ENCODE measurements at regions not wholly inside any gene's neighbourhood (a gene's known extent, or its start where the extent isn't known, plus 50 kb on each side); places are given as distances from the start of the nearest gene placed in this dataset.

DNA sequence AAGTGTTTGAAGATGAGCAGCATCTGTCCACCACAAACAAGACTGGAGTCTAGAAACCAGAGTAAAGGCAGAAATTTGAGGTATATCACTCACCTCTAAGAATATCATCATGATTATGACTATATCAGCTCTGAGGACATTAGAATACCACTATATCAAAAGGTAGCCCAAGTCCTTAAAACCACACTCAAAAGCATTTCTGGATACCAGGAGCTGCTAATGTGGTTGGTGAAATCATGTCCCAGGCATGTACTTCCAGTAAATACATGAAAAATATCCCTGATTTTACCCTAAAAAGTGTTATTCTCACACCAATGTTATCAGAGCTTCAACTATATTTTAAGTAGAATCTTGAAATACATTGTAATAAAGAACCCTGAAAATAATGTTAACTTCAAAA, 136.3 kb upstream of the SMAD1 start:
- peak; percentile 30 for DNase-seq

DNA sequence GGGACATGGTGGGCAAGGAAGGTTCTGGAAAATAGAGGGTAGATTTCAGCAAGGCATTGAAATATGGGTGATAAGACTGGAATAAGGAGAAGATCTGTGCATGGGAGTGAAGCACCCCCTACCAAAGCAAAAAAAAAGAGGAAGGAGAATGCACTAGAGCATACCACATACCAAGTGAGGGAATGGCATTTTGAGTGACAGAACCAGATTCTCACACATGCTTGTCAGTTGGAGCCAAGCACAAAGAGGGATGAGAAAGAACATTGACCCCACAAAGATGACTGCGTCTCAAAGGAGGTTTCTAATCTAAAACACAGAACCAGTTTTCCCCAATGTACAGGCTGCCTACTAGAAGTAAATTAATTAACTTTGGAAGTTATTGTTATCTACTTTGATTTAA, 140.3 kb upstream of the SMAD1 start:
- DNase-seq, result no peak

DNA sequence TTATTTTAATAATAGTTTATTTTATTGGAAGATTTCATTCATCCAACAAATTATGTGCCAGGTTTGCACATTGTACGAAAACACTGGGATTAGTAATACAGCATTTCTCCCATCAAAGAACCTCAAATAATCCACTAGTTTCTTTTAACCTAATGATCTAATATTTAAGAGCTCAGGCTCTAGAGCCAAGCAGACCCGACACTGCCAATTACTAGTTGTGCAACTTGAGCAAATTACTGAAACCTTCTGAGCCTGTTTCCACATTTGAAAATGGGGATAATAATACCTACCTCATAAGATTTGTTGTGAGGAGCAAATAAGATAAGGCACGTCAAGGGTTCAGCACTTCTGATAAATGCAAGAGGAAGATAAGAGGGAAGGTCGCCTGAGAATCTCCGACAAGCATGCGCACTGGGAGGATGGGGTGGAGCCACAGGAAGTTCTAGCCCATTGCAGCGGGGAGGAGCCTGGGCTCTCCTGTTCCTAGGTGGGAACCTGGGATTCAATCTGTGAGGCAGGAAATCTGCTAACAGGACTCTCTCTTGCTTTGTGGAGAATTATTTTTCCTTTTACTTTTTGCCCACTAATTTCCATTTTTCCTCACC, 141.5 kb upstream of the SMAD1 start:
- no peak for DNase-seq

DNA sequence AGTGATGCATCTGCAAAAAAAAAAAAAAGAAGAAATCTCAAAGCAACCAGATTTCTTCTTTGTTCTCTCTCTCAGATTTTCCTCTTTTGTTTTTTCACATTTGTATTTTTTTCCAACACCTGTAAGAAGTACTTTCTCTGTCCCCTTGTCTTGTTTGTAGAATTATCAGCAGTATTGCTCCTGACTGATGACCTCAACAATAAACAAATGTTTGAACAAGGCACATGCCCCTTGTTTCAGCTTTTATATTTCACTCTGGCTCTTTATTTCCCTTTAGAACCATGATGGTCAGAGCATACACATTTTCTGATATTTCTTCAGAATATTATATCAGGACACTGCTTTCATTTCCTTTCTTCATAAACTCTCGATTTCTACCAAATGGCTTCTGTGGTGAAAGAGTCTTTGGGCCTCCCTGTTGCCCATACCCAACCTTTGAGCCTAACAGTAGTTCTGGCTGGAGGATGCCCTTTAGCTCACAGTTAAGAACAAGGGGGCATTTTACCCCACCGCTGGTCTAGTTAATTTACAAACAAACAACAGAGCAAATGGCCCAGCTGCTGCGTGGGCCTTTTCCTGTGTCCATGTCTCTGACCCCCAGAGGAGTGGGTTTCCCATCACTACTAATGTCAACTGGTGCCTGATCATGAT, 142.5 kb upstream of the SMAD1 start:
- DNase-seq, result no peak

DNA sequence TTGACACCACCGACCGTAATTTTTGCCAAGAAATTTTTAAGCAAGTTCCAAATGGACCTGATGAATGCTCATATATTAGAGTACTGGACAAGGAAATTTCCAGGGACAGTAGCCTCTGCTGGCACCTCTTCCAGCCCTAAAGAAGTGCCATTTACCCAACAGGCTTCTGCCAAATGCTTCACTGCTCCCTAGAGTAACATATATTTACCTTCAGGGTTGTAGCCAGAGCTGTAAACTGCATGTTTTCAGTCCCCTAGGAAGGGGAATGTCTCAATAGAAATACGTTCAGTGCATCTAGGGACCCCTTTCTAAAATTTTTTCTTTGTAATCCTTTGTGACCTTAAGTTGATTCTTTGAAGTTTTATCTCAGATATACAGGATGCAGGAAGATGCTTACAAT, 143.1 kb upstream of the SMAD1 start:
- no peak for DNase-seq

DNA sequence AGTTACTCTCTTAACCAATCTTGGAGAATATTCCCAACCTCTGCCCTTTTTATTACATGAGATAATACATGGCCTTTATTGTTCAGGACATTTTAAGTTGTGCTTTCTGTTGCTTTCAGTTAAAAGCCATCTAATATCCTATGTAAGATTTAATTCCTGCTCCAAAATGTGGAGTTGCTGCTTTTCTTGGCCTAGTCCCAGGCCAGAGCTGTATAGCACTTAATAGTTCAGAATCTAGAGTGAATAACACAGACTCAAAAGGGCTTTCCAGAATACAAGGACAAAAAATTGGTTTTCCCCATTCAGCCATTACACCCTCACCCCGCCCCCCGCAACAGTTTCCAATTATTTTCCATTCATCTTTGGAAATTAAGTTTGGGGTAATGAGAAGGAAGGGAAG, 144.3 kb upstream of the SMAD1 start:
- DNase-seq, result no peak

DNA sequence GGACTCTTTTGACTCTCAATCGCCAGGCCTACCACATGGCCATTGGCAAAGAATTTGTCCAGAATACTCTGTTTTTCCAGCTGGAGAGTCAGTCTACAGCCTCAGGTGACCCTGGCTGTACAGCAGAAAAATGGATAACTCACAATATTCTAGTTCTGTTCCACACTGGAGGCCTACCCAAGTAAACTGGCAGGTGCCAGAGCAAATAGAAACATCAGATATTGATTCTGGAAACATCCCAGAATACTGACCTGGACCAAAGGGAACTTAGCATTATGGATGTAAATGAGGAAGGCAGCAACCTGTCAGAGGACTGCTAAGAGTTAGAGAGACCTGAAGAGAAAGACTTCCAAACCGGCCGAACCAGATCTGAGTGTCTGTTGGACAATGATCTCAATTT, 147.9 kb upstream of the SMAD1 start:
- DNase-seq, result no peak

DNA sequence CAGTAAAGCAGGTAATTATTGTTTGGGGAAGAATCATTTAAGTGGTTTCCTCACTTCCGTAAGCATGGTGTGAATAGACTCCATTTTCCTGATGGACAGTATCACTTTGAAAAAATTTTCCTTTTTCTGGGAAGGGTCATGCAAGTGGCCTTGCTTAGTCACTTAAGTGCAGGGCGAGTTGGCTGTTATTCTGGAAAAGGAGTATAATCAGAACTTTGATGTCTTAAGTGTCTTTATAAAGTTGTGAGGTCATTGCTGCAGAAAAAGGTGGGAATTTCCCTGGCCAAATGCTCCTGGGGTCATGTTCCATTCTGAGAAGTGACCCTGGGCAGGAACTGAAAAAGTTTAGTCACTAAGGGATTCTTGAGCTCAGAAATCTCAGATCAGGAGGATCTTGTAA, 146.1 kb upstream of the OTUD4 start:
- DNase-seq, result no peak

DNA sequence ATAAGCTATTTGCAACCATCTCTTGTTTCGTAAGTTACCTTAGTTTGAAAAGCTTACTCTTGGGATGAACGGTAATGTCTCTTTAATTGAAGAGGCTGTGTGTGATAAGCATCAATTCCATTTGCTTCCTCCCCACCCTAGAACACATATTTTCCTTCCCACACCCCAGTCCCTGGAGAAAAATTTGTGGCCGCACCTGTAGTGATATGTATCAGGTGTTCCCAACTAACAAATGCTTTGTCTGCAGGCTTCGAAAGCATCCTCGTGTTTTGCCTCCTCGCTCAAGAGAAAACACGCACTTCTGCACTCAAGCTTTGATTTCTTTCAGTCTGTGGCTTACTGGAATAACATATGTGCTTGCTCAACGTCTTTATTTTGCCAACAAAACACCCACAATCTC, 143.8 kb upstream of the OTUD4 start:
- no peak for DNase-seq

DNA sequence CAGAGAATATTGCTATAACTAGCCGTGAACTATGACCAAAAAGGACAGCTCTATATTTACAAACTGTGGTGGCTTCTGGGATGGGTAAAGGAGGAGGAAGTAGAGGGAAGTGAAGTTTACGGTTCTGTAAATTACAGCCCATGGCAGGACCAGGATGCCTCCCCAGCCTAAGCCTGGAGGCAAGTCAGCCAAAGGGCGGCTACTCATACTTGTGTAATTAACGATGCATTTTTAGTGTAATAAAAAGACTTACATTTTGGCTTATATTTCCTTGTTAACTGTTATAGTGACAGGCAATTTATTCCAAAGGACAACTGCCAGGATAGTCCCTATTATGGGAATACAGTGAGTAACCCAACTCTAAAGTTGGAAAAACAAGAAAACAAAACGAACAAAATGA, 139.9 kb upstream of the OTUD4 start:
- DNase-seq, result no peak

DNA sequence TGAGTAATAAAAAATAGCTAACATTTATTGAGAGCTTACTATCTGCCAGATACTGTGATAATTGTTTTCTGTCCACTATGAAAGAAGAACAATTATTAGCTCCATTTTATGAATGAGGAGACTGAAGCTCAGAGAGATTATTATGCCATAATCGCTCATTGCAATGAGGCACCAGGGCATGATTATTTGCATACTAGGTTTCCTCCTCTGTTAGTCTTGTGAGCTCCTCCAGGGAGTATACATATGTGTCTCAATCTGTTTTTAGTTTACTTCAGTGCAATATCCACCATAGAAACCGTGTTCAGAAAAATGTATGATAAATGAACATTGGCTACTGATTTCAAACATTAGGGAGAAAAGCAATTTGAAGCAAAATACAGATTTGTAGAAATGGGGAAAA, 139.4 kb upstream of the OTUD4 start:
- DNase-seq, result no peak

DNA sequence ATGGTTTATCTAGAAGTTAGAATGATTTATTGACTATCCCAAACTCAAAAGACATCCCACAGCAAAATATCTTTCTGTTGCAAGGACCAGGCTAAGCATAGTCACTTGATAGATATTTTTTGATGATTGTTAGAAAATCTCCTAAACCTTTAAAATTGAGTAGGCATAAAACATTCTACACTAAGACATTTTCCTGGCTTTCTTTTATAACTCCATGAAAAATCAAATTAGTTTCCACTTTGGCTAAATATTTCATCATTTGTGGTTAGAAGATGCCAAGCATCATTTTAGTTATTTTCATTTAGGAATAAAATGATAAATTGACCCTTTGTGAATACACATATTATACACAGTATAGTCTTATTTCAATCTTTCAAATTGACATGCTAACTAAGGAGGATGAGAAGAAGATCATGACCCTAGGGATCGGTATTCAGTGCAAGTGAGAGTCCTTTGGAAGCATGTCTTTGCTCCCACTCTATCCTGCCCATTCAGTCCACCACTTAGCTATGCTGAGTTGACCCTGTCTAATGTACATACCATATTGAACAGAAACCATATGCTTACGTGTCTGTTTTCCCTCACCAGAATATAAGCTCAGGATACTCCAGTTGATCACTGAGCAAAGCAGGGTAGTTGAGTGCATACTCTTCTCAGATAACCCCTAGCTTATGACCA, 136.6 kb upstream of the OTUD4 start:
- no peak for DNase-seq

DNA sequence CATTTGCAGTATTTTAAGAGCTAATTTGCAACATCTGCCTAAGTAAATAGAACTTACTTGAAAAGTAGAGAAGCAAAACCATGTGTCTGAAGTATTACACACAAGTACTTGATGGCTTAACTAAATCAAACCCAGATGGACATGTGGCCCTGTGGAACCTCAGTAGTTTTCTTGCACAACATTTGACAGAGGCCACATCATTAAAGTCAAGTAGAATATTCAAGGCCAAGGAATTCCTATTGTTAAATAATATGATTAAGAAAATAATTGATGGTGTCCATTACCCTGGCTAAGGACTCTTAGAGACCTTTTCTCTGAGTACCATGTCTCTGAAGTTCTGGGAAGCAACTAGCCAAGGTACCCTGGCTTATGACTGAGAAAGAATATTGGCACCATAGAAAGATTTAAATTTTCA, 135.4 kb upstream of the OTUD4 start:
- DNase-seq, result peak; percentile 89

DNA sequence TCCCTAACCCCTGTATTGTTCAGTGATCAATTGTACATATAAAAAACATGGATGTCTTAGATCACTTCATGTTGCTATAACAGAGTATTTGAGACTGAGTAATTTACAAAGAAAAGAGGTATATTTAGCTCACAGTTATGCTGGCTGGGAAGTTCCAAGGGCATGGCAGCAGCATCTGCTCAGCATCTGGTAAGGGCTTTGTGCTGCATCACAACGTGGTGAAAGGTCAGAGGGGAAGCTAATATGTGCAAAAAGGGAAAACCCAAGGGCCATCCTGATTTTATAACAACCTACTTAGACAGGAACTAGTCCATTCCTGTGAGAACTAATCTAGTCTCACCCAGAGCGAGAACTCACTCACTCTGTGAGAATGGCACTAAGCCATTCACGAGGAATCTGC, 128.2 kb upstream of the OTUD4 start:
- no peak for DNase-seq

DNA sequence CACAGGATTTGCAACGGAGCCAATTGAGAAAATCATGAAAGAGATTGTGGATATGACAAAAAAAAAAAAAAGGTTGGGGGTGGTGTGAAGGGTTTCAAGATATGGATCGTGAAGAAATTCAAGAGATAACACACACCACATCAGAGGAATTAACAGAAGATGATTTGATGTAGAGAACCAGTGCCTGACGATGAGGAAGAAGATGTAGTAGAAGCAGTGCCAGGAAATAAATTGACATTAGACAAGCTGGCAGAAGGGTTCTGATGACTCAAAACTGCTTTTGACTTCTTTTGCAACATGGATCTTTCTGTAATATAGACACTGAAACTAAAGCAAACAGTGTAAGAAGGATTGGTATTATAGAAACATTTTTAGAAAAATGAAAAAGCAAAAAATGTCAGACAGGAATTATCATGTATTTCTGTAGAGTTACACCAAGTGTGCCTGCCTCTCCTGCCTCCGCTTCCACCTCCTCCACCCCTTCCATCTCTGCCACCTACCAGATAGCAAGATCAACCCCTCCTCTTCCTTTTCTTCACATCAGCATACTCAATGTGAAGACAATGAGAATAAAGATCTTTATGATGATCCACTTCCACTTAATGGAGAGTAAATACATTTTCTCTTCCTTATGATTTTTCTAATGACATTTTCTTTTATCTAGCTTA, 127.5 kb upstream of the OTUD4 start:
- no peak for DNase-seq

DNA sequence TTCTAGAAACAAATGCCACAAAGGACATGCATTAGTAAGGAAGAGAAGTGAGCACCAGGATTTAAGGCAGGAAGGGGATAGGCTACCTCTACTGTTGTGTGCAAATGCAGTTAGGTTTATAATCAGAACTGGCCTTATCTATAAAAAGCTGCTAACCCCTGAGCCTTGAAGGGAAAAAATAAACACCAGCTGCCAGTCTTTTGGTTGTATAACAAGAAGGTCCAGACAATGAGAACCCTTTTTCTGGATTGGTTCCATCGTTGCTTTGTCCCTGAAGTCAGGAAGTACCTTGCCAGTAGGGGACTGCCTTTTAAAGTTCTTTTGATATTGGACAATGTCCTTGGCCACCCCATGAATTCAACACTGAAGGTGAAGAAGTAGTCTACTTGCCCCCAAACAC, 126.7 kb upstream of the OTUD4 start:
- DNase-seq, result no peak

DNA sequence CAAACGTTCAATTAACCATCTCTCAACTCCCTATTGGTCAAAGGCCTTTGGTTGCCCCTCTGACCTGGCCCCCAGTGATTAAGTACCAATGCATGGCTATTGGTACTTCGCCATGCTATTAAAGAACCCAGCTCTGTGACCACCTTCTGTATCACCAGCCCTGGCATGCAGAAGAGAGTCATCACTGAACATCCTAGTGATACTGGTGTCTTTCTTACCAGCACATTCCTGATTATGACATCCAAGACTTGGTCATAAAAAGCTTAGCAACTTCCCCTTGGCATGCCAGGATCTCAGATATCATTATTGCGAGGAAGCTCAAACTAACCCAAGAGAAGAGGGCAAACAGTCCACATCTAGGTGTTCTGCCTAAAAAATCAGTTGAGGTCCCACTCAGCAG, 122.3 kb upstream of the OTUD4 start:
- DNase-seq, result no peak

DNA sequence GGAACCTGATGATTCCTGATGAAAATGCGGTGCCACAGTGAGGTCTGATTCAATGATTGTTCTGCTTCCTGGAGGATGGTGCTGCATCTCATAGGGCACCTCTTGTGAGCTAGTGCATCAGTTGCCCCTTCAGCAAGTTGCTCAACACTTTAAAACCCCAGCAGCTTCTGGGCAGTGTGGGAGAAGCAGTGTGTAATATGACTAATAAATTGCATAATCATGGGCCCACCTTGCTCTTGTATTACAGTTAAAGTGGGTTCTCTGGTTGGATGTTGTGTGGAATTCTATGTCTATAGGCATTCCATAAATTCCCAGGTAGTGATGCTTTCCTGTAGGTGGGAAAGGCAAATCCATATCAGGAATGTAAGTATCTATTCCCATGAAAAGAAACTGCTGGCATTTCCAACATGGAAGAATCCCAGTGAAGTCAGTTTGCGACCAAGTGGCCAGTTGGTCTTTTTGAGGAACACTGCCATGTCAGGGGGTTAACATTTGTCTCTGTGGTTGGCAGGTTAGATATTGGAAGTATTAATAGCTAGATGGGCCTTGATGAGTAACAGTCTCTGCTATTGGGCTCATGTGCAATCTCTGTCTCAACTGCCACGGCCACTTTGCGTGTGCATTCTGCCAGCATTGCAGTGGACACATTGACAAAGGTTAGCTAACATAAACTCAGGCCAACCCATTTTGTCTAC, 121.1 kb upstream of the OTUD4 start:
- DNase-seq, result no peak

DNA sequence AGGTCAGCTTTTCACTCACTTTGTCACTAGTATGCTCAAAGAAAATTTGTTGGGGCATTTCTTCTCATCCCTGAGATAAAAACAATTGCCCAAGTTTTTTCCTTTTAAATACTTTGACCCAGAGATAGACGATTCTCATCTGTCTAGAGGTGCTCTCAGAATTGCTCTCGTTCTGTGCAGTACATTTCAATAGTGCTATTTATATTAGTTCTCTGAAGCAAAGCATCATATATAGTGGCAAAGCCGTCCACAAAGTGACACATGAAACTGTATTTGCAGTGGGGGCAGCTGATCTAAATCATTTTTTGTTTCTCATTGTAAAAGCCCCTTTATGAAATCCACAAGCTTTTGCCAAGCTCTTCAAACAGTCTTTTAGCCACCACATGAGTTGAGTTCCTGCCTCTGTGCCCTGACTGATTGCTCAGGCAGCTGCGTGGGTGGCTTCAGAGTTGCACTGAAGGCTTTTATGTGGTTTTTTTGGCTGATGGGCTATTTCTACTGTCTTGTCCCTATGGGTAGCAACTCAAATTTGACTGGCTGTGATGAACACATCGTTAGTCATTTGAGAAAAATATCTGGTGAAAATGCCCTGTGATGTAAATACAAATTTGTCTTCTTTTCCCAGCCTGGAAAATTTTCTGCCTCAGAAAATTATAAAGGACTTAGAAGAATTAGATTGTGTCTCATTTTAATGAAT, 119.1 kb upstream of the OTUD4 start:
- DNase-seq, result peak; percentile 91

DNA sequence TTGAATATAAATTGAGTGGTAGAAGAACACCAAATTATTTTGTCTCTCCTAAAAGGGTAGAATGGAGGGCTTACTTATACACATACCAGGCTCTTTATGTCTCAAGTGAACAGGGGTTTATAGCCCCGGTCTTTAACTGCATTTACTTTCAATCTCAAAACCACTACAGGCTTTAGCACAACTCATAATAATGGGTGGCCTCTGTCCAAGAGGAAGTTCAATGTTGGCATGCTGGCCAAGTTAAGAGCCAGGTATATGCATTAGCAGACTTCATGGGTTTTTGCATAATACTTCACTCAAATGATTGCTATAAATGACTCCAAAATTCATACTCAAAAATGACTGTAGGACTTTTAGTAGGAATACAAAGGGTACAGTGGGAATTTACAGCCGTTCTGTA, 118.5 kb upstream of the OTUD4 start:
- DNase-seq, result no peak

DNA sequence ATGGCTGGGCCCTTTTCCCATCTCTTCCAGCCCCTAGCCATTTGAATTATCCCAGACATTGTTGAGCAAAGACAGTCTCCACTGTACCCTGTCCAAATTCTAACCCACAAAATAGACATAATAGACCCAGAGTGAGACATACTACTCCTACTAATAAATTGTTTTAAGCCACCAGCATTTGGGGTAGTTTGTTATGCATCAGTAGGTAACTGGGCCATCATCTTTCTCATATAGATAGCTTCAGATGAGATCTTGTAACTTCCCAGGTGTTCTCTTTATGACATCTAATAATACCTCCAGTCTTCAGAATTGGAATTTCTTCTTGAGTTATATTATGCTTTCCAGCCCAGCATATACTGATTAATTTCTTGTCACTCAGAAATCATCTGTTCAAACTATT, 117.2 kb upstream of the OTUD4 start:
- no peak for DNase-seq

DNA sequence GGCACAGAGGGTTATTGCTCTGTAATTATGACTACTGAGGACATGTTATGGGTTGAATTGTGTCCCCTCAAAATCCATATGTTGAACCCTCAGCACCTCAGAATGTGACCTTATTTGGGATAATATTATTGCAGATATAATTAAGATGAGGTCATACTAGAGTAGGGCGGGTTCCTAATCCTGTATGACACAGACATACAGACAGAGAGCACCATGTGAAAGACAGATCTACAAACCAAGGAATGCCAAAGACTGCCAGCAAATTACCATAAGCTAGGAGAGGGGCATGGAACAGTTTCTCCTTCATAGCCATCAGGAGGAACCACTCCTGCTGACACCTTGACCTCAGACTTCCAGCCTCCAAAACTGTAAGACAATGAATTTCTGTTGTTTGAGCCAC, 115.2 kb upstream of the OTUD4 start:
- peak; percentile 50 for DNase-seq

DNA sequence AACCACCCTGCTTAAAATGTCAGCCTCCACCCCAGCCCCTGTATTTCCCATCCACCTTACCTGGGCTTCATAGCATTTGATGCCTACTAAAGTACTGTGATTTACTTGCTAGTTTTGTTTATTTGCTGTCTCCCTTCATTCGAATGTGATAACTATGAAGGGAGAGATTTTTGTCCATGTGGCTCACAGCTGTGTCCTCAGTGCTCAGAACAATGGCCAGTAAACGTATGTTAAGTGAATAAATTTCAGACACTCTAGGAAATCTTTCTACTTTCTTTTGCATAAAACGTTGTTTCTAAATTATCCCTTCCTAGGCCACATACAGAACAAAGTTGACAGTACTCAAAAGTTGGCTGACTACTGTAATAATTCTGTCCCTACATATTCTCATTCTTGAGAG, 114.7 kb upstream of the OTUD4 start:
- no peak for DNase-seq

Measured in fibroblast of skin of scalp (primary cell).